Choroid plexus epithelial cell (primary cell): ENCODE measurements at regions not wholly inside any gene's neighbourhood (a gene's known extent, or its start where the extent isn't known, plus 50 kb on each side); places are given as distances from the start of the nearest gene placed in this dataset.
A peak's percentile ranks its signal among the peaks of the same experiment; 100 is the strongest.

Source experiments
- DNase-seq: peaks from one replicate; pipeline ENCODE4 v3.0.0-alpha.2; 2010; ENCODE audit warnings: low read depth
- H3K4me3 ChIP-seq: 2 replicates; pipeline ENCODE4 v1.5.1; 2011; ENCODE audit warnings: low read depth, mild to moderate bottlenecking, control low read depth, low read length, moderate library complexity
- TF ChIP-seq, protein P1 (sequence below): conservative IDR thresholded peaks from 2 replicates; pipeline ENCODE4 v1.5.1; 2011; ENCODE audit warnings: low read depth, mild to moderate bottlenecking, control low read depth, inconsistent platforms, low read length, moderate library complexity

- TF ChIP-seq, protein P1, sequence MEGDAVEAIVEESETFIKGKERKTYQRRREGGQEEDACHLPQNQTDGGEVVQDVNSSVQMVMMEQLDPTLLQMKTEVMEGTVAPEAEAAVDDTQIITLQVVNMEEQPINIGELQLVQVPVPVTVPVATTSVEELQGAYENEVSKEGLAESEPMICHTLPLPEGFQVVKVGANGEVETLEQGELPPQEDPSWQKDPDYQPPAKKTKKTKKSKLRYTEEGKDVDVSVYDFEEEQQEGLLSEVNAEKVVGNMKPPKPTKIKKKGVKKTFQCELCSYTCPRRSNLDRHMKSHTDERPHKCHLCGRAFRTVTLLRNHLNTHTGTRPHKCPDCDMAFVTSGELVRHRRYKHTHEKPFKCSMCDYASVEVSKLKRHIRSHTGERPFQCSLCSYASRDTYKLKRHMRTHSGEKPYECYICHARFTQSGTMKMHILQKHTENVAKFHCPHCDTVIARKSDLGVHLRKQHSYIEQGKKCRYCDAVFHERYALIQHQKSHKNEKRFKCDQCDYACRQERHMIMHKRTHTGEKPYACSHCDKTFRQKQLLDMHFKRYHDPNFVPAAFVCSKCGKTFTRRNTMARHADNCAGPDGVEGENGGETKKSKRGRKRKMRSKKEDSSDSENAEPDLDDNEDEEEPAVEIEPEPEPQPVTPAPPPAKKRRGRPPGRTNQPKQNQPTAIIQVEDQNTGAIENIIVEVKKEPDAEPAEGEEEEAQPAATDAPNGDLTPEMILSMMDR, result no peak
- no peak for DNase-seq
Observed at GRCh38 chr13:30113551-30113950, 193.8 kb downstream of the KATNAL1 start.

DNA sequence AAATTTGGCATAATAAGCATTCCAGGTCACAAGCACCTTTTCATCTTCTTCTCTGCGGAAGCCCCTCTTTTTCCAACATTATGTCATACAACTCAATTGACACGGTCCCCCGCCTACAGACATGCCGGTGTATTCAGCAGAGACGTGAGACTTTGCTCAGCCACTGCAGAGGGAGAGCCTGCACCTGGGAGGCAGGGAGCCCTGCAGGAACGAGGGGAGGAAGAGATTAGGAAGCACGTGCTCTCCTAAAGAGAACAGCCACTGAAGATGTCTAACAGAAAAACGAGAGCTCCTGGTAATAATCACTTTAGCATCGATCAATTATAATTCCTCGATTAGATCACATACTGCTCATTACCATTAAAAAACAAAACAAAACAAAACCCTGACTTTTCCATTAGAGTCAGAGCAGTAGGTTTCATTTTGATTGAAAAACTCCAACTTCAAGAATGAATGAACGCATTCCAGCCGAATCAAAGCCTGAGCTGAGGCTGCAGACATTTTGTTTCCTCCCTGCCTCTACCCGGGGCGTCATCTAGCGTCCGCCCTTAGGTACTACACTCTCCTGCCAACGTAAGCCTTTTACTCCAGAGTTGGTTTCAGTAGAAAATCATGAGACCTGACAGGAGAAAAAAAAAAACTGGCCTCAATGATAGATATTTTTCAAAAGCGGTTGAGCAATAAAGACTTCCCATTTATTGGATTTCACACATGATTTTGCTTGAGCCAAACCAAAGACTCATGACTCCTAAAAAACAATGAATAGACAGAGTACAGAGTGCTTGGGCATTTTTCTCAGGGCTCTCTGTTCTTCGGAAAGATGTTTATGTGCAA is 194.5 kb downstream of the KATNAL1 start:
- TF ChIP-seq, protein P1, result peak; percentile 100

More at GRCh38 chr13:30113551-30113950, 193.8 kb downstream of the KATNAL1 start:
- no peak overlapping the region for H3K4me3 ChIP-seq

DNA sequence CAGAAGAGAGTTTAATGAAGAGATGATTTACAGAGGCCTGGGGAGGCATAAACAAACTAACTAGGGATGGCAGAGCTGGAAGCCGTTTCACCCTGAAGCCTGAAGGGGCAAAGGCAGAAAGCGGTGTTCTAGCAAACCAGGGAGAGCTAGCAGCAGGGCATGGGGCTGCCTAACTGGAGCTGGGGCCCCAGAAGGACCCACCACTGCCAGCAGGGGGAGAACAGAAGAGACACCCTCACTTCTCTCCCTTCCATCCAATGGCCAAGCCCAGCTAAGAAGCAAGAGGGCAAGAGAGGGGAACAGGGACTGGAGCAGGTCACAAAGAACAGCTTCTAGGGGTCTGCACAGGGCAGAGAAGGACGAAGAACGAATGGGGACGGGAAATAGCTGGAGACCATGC is 195.5 kb downstream of the KATNAL1 start:
- H3K4me3 ChIP-seq, result no peak overlapping the region
- TF ChIP-seq, protein P1, result peak; percentile 45
- DNase-seq, result no peak

More for the DNA sequence above, 194.5 kb downstream of the KATNAL1 start:
- peak; percentile 95 for DNase-seq
- H3K4me3 ChIP-seq, result no peak overlapping the region

- DNase-seq, result no peak
- no peak overlapping the region for H3K4me3 ChIP-seq
- TF ChIP-seq, protein P1, result no peak
Observed at GRCh38 chr13:30110301-30111070, 196.9 kb downstream of the KATNAL1 start.

GRCh38 chr13:30109471-30110135 is 197.7 kb downstream of the KATNAL1 start:
- TF ChIP-seq, protein P1, result no peak
- DNase-seq, result no peak
- H3K4me3 ChIP-seq, result no peak overlapping the region

- no peak for DNase-seq
- TF ChIP-seq, protein P1, result no peak
- no peak overlapping the region for H3K4me3 ChIP-seq
Observed at GRCh38 chr13:30108913-30109237, 198.5 kb downstream of the KATNAL1 start.
